ENCODE measurements at regions not wholly inside any gene's neighbourhood (a gene's known extent, or its start where the extent isn't known, plus 50 kb on each side); places are given as distances from the start of the nearest gene placed in this dataset.

DNA sequence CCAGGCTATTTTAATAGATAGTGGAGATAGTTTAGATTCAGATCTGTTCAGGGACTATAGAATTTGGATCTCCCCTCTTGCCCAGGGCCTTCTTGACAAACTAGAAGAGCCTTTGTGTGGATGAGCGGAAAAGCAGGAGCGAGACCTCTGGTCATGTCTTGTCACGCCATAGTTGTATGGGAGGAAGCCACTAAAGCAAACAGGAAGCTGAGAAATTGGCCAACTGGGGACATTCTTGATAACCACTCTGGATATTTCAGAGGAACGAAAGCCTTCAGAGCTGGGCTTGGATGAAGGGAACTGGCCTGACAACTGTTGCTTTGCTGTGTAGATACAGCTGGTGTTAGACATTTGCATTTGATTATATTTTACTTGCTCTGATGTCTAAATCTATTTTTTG lies 54.1 kb upstream of the EXOC2 start:
- TF ChIP-seq EZH2phosphoT487 (IDR thresholded peaks at IDR 0.05; ENCODE audit: insufficient read depth, low read depth), result no peak
- no peak for TF ChIP-seq EZH2 (IDR thresholded peaks at IDR 0.05; ENCODE audit: insufficient read depth, poor library complexity, severe bottlenecking)

Data from GM23248 (cell line).